H54 (cell line): ENCODE measurements at regions not wholly inside any gene's neighbourhood (a gene's known extent, or its start where the extent isn't known, plus 50 kb on each side); places are given as distances from the start of the nearest gene placed in this dataset.
A peak's percentile ranks its signal among the peaks of the same experiment; 100 is the strongest.

Source experiments
- DNase-seq: peaks from one replicate; pipeline ENCODE4 v3.0.0; 2011; ENCODE audit warnings: low spot score, mixed read lengths; ENCODE audit not compliant: insufficient read length
- FAIRE-seq: peaks from 3 replicates; lab custom pipeline; 2011; peaks lifted over from hg19 to GRCh38; lab: Jason Lieb, UNC
- POLR2A ChIP-seq: IDR thresholded peaks from 2 replicates; pipeline ENCODE4 v1.6.1; 2011; ENCODE audit warnings: low read depth, mild to moderate bottlenecking, low read length

- FAIRE-seq (no peak), DNase-seq (no peak)
- no peak for TF ChIP-seq POLR2A
These were observed 98.6 kb downstream of the BCL2L11 start for GRCh38 chr2:111219285-111219684.

- no peak for TF ChIP-seq POLR2A
- FAIRE-seq = no peak
- no peak for DNase-seq
These were observed 99.2 kb downstream of the BCL2L11 start for GRCh38 chr2:111219734-111220505.

- no peak for FAIRE-seq
- TF ChIP-seq POLR2A = no peak
- DNase-seq = no peak
These were observed 100.2 kb downstream of the BCL2L11 start for GRCh38 chr2:111220962-111221361.

- no peak for TF ChIP-seq POLR2A
- FAIRE-seq (no peak), DNase-seq (no peak)
These were observed 101.0 kb downstream of the BCL2L11 start for GRCh38 chr2:111221701-111222100.

- no peak for TF ChIP-seq POLR2A
- DNase-seq (no peak), FAIRE-seq (no peak)
These were observed 101.6 kb downstream of the BCL2L11 start for GRCh38 chr2:111222204-111222866.

- TF ChIP-seq POLR2A = no peak
- DNase-seq (no peak), FAIRE-seq (no peak)
These were observed 105.1 kb downstream of the BCL2L11 start for GRCh38 chr2:111225856-111226255.

- FAIRE-seq (no peak), DNase-seq (no peak)
- TF ChIP-seq POLR2A = no peak
These were observed 106.4 kb downstream of the BCL2L11 start for GRCh38 chr2:111226876-111227700.

- no peak for TF ChIP-seq POLR2A
- DNase-seq (peak; percentile 71), FAIRE-seq (peak; percentile 95)
These were observed 107.0 kb downstream of the BCL2L11 start for GRCh38 chr2:111227716-111228141.

- no peak for FAIRE-seq
- DNase-seq = no peak
- no peak for TF ChIP-seq POLR2A
These were observed 111.0 kb downstream of the BCL2L11 start for GRCh38 chr2:111231532-111232252.

- DNase-seq (no peak), FAIRE-seq (no peak)
- no peak for TF ChIP-seq POLR2A
These were observed 114.7 kb downstream of the BCL2L11 start for GRCh38 chr2:111235192-111236015.

- no peak for TF ChIP-seq POLR2A
- no peak for FAIRE-seq
- DNase-seq = no peak
These were observed 115.3 kb downstream of the BCL2L11 start for GRCh38 chr2:111236025-111236424.

GRCh38 chr2:111238296-111238695 lies 117.6 kb downstream of the BCL2L11 start:
- no peak for FAIRE-seq
- TF ChIP-seq POLR2A = no peak
- DNase-seq = no peak
